ENCODE measurements at regions not wholly inside any gene's neighbourhood (a gene's known extent, or its start where the extent isn't known, plus 50 kb on each side); places are given as distances from the start of the nearest gene placed in this dataset.

- TF ChIP-seq CTCF (IDR thresholded peaks at IDR 0.05) = no peak
- no peak for TF ChIP-seq POLR2A (IDR thresholded peaks at IDR 0.05)
Measured at GRCh38 chr4:151922306-151922705, 161.5 kb upstream of the GATB start.

Data from upper lobe of left lung (tissue), 4 donors.